Activated CD8-positive, alpha-beta memory T cell treated with anti-CD3 and anti-CD28 coated beads, Interleukin-2, amount 50 U/mL, for 48 hours (primary cell): ENCODE measurements at regions not wholly inside any gene's neighbourhood (a gene's known extent, or its start where the extent isn't known, plus 50 kb on each side); places are given as distances from the start of the nearest gene placed in this dataset.
"Not testable (repeated sequence)": the region's sequence is repeated elsewhere in the genome, so short reads cannot be mapped to it uniquely, and the experiment has no call there.

ENCODE experiments used
- DNase-seq: peaks from one replicate; pipeline ENCODE4 v3.0.0-alpha.2; 2020

DNA sequence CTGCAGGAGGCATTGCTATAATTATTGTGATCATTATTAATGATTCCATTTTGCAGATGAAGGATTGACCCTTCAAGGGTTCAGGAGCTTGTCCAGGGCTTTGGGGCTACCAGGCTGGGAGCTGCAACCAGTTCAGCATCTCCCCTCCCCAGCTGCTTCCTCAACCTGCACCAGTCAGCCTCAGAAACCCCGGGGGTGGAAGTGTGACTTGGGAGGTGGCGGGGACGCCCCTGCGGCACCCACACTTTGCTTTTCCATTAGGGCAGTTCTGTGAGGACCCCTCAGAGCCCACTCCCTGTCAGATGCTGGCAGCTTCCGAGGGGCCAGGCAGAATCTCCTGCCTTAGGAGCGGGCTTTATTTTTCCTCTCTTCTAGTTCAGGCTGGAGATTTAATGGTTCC lies 85.6 kb downstream of the OLFM1 start:
- DNase-seq, result no peak

- DNase-seq, result no peak
Observed at GRCh38 chr9:135174248-135174647, 86.8 kb downstream of the OLFM1 start.

DNA sequence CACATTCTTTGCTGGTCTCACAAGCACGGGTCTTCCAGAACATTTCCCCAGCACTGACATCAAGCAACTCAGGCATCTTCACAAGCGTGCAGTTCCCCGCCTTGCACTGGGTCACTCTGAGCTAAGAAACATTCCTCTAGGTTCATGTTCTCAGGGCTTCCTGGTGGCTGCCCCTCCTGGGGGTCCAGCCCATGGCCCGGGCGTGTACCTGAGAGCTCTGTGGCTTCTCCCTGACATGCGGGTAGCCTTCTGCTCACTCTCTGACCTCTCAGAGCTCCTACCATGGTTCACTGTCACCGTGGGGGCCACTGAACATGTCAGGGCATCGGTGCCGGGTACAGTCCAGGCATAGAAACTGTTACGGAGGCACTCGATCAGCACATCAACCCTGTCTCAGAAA lies 87.5 kb downstream of the OLFM1 start:
- DNase-seq, result no peak

DNA sequence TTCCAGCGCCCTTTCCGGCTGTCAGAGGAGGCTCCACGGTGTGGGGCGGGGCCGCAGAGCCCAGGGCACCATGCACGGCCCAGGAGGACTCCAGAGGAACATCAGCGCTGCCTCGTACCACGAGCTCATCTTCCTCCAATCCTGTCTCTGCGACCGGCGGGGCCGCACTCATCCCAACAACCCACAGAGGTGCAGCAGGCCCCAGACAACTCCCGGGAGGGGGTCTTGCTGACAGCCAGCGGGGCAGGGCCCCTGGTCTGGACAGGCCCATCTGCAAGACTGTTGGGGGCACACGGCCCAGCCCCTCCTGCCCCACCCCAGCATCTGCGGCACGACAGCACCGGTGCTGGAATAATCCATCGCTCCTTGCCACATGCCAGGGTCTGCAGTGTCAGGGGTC lies 88.8 kb downstream of the OLFM1 start:
- DNase-seq, result no peak

DNA sequence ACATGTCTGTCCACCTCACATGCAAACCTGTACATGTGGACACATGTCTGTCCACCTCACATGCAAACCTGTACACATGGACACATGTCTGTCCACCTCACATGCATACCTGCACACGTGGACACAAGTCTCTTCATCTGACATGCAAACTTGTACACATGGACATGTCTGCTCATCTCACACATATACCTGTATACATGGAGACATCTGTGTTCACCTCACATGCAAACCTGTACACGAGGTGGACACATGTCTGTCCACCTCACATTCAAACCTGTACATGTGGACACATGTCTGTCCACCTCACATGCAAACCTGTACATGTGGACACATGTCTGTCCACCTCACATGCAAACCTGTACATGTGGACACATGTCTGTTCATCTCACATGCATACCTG lies 90.1 kb downstream of the OLFM1 start:
- DNase-seq, result not testable (repeated sequence)

DNA sequence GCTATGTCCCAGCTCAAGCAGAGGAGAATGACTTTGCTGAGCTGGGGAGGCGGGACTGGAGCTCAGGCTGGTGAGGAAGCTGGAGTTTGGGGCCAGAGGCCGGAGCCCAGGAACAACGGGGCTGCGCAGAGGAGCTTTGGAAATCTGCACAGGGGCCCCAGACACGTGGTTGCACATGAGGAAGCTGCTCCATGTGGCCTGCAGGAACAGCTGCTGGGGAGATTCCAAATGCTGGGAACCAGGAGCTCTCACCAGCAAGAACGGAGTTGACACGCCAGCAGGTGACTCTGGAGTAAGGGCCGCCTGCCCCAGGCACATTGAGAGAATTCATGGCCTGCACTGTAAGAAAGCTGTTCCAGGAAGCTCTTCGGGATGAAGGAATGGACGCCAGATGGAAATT lies 91.0 kb downstream of the OLFM1 start:
- no peak for DNase-seq

DNA sequence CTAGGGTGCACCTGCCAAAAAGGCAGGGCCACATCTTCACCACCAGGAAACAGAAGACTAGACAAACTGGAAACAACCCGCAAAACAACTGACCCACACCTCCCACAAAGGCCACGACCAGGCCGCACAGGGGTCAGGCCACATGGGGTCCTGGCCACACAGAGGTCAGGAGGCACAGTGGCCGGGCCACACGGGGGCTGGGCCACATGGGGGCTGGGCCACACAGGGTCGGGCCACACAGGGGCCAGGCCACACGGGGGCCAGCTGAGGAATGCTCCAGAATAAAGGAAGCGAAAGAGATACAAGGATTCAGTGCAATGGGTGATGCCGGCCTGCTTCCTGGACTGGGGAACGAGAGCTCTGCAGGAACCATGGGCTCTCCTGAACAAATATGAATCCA lies 91.6 kb downstream of the OLFM1 start:
- no peak for DNase-seq

DNA sequence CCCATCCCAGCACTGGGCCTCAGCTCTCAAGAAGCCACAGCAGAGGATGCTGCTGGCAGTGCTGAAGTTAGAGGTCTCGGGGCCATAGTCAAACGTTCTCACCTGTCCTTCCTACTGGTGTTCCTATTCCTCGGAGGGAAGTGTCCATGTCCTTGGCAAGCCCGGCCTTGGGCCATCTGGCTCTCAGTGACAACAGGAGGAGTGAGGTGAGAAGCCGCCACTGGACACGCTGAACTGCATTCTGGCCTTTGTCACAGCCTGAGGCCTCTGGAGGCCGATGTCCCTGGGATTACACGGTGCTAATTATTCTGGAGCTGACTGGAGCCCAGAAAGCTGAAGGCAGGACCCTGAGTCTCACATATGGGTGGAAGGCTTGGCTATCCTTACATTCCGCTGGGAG lies 92.5 kb downstream of the OLFM1 start:
- no peak for DNase-seq

DNA sequence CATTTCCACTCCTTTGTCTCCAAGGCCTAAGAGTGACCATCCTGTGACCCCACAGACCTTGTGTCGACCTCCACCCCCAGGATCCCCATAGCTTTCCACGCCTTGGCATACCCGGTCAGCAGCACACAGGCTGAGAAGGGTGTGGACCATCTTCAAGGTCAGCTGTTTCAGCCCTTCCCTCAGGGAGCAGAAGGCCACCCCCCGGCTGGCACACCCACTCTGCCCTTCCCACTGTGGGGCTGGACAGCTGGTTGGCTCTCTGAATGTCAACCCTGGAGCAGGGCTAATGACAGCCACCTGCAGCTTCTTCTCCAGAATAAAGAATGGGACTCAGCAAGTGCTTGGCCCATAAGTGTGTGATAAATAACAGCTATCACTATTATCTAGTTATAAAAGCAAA lies 93.1 kb downstream of the OLFM1 start:
- DNase-seq, result no peak

GRCh38 chr9:135181336-135181735 lies 93.9 kb downstream of the OLFM1 start:
- no peak for DNase-seq

GRCh38 chr9:135181841-135182240 lies 94.4 kb downstream of the OLFM1 start:
- DNase-seq, result not testable (repeated sequence)

DNA sequence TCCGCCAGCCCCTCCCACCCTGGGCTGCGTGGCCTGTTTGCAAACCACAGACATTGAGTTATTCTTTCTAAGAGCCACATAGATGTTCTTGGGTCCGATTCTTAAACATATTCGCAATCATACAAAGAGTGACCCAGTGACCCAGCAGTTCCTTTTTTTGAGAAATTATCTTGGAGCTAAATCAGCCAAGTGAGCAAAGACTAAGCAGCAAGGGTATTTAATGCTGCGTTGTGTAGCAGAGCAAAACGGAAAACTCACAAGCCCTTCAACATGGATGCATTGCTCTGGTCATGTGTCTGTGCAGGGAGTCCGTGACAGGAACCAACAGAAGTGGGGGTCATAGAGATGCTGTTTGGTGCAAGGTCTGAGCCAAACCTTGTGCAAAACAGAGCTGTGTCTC lies 95.6 kb downstream of the OLFM1 start:
- DNase-seq, result no peak

DNA sequence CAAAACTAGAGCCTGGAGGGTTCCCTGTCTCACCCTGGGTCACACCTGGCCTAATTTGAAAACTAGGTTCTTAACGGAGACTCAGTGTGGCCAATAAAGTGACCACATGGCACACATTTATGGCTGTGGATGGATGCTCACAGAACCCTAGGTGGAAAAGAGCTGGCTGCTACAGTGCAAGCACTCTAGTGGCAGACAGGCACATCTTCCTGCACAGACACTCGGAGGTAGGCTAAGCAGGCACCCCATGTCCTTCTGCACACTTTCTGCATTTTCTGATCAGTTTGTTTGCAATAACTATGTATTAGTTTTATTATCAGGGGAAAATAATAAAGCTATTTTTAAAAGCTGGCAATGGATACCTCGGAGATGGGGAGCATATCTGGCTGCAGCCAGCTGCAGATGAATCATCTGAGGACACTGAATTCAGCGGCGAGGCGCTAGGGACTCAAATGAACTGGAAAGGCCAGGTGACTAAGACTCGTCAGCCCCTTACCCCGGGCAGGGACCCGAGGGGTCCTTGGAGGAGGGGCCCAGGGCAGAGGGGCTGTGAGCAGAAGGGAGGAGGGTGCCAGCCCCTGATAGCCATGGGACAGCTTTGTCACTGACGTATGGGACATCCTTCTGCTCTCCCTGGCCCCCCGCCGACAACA lies 96.2 kb downstream of the OLFM1 start:
- DNase-seq, result no peak

- no peak for DNase-seq
Observed at GRCh38 chr9:135184181-135185053, 96.9 kb downstream of the OLFM1 start.

GRCh38 chr9:135185060-135185459 lies 97.6 kb downstream of the OLFM1 start:
- no peak for DNase-seq

DNA sequence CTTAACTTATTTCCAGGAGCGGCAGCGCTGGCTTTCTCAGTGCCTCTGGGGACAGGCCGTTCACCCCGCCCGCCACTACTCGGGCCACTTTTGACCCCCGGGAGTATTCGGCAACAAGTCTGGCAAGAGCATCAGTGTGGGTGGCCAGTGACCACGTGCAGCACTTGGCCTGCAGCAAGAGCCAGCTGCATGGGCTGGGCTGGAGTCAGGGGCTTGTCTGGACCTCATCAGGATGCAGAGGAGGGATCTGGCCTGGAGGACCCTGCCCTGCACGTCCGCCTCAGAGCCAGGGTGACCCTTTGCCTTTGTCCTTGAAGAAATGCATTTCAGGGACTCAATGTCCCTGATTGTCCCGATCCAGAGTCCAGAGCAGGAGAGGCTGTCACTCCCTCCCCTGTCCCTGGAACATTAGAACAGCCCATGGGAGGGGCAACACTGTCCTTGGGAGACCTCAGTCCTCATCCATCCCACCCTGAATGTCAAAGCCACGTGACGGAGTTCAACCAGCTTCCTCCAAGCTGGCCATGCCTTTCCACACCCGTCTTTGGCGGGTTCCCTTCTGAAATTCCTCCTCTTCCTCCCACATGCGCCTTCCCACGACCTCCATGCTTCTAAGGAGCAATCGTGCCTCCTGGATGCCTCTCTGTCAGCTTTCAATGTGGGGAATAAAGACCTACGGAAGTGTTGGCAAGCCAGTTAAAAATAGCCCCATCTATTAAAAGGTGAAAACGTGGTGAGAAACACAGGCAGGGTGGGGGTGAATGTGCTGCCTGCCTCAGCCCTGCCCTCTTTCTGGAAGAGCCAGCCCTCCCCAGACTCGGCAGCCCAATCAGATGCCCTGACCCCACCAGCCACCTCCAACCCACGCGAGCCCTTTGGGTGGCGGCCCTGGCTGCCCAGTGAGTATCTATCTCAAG lies 99.0 kb downstream of the OLFM1 start:
- no peak for DNase-seq

DNA sequence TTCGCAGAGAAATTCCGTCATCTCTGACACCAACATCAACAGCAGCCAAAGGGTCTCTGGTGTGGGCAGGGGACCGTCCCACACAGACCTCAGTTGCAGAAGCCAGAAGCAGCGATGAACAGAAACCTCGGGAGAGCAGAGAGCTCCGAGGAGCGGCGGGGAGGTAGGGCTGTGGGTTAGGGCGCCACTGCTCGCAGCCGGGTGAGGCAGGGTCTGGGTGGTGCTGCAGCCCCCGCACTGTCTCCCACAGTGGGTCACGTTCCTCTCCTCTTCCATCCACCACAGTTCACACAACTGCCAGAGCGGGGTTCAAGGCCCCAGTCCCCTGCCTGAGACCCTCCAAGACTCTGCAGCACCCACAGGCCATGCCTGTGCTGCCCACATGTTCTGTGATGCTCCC lies 99.9 kb downstream of the OLFM1 start:
- no peak for DNase-seq

DNA sequence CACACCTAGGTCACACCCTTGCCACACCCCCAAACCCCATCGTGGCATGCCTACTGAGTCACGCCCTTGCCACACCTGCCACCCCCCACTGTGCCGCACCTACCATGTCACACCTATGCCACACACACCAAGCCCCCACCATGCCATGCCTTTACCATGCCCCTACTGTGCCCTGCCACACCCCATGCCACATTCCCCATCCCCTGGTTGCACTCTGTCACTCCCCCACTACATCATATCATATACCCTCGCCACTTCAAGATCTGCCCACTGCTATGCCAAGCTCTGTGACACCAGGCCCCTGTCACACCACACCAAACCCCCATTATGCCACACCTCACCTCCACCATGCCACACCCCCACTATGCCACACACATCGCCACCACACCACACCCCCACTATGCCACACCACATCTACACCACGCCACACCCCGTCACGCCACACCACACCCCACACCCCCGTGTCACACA lies 101.2 kb downstream of the OLFM1 start:
- DNase-seq, result no peak

GRCh38 chr9:135189497-135189896 lies 102.0 kb downstream of the OLFM1 start:
- DNase-seq, result no peak

DNA sequence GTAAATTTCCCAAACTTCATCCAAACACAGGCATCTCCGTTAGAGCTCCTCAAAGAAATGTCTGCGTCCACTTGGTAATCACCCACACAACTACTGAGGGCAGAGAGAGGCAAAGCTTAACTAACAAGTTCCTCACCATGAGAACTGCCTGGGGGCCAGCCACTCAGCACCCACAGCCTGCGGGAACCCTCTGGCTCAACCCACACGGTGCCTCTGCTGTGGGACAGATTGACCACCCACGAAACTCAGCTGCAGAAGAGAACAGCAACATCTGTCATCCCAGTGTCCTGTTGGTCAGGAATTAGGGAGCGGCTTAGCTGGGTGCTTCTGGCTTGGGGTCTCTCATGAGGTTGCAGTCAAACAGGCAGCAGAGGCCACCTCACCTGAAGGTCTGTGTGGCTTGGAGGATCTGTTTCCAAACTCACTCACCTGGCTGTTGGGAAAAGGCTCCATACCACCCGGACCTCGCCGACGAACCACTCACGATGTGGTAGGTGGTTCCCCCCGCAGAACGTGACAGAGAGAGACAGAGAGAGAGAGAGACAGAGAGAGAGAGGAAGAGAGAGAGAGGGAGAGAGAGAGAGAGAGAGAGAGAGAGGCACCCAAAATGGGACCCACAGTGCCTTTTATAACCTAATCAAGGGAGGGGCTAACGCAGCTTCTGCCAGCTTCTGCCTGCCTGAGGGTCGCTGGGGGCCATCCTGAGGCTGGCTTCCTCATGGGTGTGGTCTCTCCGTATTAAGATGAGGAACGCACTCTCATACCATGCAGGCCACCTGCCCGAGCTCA lies 103.5 kb downstream of the OLFM1 start:
- DNase-seq, result no peak

DNA sequence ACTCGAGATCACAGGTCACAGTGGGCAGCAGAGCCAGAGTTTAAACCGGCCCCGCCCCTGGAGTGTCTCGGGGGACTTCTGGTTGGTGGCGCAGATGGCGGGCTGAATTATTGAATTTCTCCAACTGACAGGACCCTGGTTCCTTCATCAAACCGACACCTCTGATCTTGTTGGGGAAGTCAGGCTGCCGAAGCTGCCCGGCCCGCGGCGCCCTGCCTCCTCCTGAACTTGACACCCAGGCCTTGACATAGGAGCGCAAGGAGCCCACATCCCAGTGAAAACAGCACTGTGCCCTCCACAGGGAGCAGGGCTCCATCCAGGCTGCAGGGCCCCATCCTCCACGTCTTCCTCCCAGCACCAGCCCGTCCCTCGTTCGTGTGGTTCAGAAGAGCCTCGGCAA lies 105.2 kb downstream of the OLFM1 start:
- DNase-seq, result no peak

GRCh38 chr9:135195975-135196374 lies 108.5 kb downstream of the OLFM1 start:
- DNase-seq, result not testable (repeated sequence)

DNA sequence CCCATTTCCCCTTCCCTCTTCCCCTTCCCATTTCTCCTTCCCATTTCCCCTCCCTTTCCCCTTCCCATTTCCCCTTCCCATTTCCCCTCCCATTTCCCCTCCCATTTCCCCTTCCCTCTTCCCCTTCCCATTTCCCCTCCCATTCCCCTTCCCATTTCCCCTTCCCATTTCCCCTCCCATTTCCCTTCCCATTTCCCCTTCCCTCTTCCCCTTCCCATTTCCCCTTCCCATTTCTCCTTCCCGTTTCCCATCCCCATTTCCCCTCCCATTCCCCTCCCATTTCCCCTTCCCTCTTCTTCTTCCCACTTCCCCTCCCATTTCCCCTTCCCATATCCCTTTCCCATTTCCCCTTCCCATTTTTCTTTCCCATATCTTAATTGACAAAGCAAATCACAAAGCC lies 109.0 kb downstream of the OLFM1 start:
- DNase-seq, result no peak
